CD8-positive, alpha-beta memory T cell (primary cell): ENCODE measurements at regions not wholly inside any gene's neighbourhood (a gene's known extent, or its start where the extent isn't known, plus 50 kb on each side); places are given as distances from the start of the nearest gene placed in this dataset.
"Not testable (repeated sequence)": the region's sequence is repeated elsewhere in the genome, so short reads cannot be mapped to it uniquely, and the experiment has no call there.

Experiments used
- CTCF ChIA-PET: fragments of 350-600 bp; sonication (Branson Sonifier 250); formaldehyde crosslinking; loops from one replicate; lab custom pipeline; 2021; ENCODE audit warnings: antibody characterized with exemption; lab: Charles Lee
- POLR2A ChIA-PET: fragments of 350-600 bp; sonication (Branson Sonifier 250); formaldehyde crosslinking; loops from one replicate; lab custom pipeline; 2021; ENCODE audit warnings: antibody characterized with exemption; lab: Charles Lee
- DNase-seq, 5 donors: peaks; one replicate each; pipeline versions ENCODE4 v3.0.0 to v3.0.0-alpha.2; 2020 to 2022; ENCODE audit warnings: mixed read lengths in 1 of 5
- H3K27ac ChIP-seq: one replicate; pipeline ENCODE4 v1.7.0; 2013; ENCODE audit warnings: low read depth, mild to moderate bottlenecking, low read length, moderate library complexity
- H3K27me3 ChIP-seq: 2 replicates; pipeline ENCODE4 v1.7.0; 2013; ENCODE audit warnings: low read length, mild to moderate bottlenecking; ENCODE audit not compliant: insufficient read depth, poor library complexity, severe bottlenecking
- H3K36me3 ChIP-seq: 2 replicates; pipeline ENCODE4 v1.7.0; 2013; ENCODE audit warnings: mild to moderate bottlenecking, low read length, moderate library complexity; ENCODE audit not compliant: insufficient read depth
- H3K4me1 ChIP-seq: 2 replicates; pipeline ENCODE4 v1.7.0; 2013; ENCODE audit warnings: mild to moderate bottlenecking, low read length, moderate library complexity; ENCODE audit not compliant: insufficient read depth
- H3K4me3 ChIP-seq: 2 replicates; pipeline ENCODE4 v1.7.0; 2013; ENCODE audit warnings: mild to moderate bottlenecking, low read length
- H3K9me3 ChIP-seq: 2 replicates; pipeline ENCODE4 v1.7.0; 2013; ENCODE audit warnings: mild to moderate bottlenecking, low read length
- H3K27ac Mint-ChIP-seq, 8 donors: one replicate each; pipeline ENCODE4 v1.8.0; 2020 to 2021; ENCODE audit warnings: mixed read lengths in 8 of 8, mild to moderate bottlenecking in 6 of 8, inconsistent platforms in 3 of 8, moderate library complexity in 3 of 8
- H3K27me3 Mint-ChIP-seq, 2 donors: one replicate each; pipeline ENCODE4 v1.8.0; 2020 to 2021; ENCODE audit warnings: mixed read lengths in 2 of 2, mild to moderate bottlenecking in 1 of 2, moderate library complexity in 1 of 2
- H3K36me3 Mint-ChIP-seq, 3 donors: one replicate each; pipeline ENCODE4 v1.8.0; 2020 to 2021; ENCODE audit warnings: mixed read lengths in 3 of 3, inconsistent platforms in 1 of 3, mild to moderate bottlenecking in 1 of 3
- H3K4me1 Mint-ChIP-seq, 3 donors: one replicate each; pipeline ENCODE4 v1.8.0; 2020 to 2021; ENCODE audit warnings: mixed read lengths in 3 of 3, inconsistent platforms in 1 of 3, mild to moderate bottlenecking in 1 of 3
- H3K4me3 Mint-ChIP-seq, 7 donors: one replicate each; pipeline ENCODE4 v1.8.0; 2020 to 2021; ENCODE audit warnings: mixed read lengths in 7 of 7, mild to moderate bottlenecking in 6 of 7, moderate library complexity in 4 of 7, inconsistent platforms in 2 of 7
- H3K9me3 Mint-ChIP-seq, 5 donors: one replicate each; pipeline ENCODE4 v1.8.0; 2020 to 2022; ENCODE audit warnings: mixed read lengths in 5 of 5, mild to moderate bottlenecking in 3 of 5, moderate library complexity in 2 of 5, inconsistent platforms in 1 of 5

DNA sequence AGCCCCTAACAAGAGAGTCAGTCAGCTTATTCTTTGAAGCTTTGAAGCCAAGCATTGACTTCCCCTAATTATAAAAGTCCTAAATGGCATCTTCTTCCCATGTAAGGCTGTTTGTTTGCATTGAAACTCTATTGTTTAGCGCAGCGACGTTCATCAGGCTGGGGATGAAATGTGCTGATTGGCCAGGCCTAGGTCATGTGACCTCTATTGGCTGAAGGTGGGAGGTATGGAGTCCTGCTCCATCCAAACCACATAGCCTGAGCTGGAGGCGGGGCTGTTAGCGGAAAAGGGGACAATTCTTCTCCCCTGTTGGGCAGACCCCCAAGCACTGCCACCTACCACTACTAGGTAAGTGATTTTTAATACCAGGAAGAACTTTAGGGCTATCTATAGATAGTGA is 145.3 kb upstream of the PRR23C start:
- H3K4me3 ChIP-seq, result no peak overlapping the region
- H3K4me1 Mint-ChIP-seq, result no peaks in the 10 kb centered on the region

DNA sequence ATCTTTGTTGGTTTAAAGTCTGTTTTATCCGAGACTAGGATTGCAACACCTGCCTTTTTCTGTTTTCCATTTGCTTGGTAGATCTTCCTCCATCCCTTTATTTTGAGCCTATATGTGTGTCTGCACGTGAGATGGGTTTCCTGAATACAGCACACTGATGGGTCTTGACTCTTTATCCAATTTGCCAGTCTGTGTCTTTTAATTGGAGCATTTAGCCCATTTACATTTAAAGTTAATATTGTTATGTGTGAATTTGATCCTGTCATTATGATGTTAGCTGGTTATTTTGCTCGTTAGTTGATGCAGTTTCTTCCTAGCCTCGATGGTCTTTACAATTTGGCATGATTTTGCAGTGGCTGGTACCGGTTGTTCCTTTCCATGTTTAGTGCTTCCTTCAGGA is 149.4 kb upstream of the MRPS22 start:
- H3K4me1 ChIP-seq, H3K4me1 Mint-ChIP-seq, POLR2A ChIA-PET, H3K27ac ChIP-seq, H3K36me3 Mint-ChIP-seq, CTCF ChIA-PET, H3K27me3 ChIP-seq, H3K4me3 Mint-ChIP-seq, H3K4me3 ChIP-seq, H3K9me3 ChIP-seq, H3K27ac Mint-ChIP-seq, DNase-seq, H3K36me3 ChIP-seq, H3K9me3 Mint-ChIP-seq: not testable (repeated sequence)
- H3K27me3 Mint-ChIP-seq, result peaks cover 11 to 14% of the 10 kb centered on the region in 2 donors

More for the DNA sequence above, 145.3 kb upstream of the PRR23C start:
- no peaks in the 10 kb centered on the region for H3K4me1 ChIP-seq
- POLR2A ChIA-PET, result no interaction called here
- H3K4me3 Mint-ChIP-seq, result no peak overlapping the region
- CTCF ChIA-PET, result no interaction called here
- H3K27me3 ChIP-seq, result no peaks in the 10 kb centered on the region
- no peaks in the 10 kb centered on the region for H3K27me3 Mint-ChIP-seq
- peaks cover 0 to 4% (median 0%) of the 10 kb centered on the region in 5 donors for H3K9me3 Mint-ChIP-seq
- H3K36me3 ChIP-seq, result no peaks in the 10 kb centered on the region
- no peaks in the 10 kb centered on the region for H3K9me3 ChIP-seq
- DNase-seq, result no peak
- H3K36me3 Mint-ChIP-seq, result no peaks in the 10 kb centered on the region
- H3K27ac ChIP-seq, result no peak overlapping the region
- H3K27ac Mint-ChIP-seq, result no peak overlapping the region

DNA sequence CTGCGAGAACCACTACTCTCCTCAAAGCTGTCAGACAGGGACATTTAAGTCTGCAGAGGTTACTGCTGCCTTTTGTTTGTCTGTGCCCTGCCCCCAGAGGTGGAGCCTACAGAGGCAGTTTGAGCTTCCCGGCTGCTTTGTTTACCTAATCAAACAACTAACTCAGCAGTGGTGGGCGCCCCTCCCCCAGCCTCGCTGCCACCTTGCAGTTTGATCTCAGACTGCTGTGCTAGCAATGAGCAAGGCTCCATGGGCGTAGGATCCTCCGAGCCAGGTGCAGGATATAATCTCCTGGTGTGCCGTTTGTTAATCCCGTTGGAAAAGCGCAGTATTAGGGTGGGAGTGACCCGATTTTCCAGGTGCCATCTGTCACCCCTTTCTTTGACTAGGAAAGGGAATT is 147.7 kb upstream of the MRPS22 start:
- H3K4me1 Mint-ChIP-seq, H3K9me3 Mint-ChIP-seq, H3K4me3 Mint-ChIP-seq, H3K9me3 ChIP-seq, H3K36me3 Mint-ChIP-seq, H3K27me3 ChIP-seq, H3K36me3 ChIP-seq, CTCF ChIA-PET, H3K4me3 ChIP-seq, DNase-seq, H3K27ac Mint-ChIP-seq, H3K27ac ChIP-seq, POLR2A ChIA-PET, H3K4me1 ChIP-seq: not testable (repeated sequence)
- H3K27me3 Mint-ChIP-seq, result peaks cover 11 to 21% of the 10 kb centered on the region in 2 donors

DNA sequence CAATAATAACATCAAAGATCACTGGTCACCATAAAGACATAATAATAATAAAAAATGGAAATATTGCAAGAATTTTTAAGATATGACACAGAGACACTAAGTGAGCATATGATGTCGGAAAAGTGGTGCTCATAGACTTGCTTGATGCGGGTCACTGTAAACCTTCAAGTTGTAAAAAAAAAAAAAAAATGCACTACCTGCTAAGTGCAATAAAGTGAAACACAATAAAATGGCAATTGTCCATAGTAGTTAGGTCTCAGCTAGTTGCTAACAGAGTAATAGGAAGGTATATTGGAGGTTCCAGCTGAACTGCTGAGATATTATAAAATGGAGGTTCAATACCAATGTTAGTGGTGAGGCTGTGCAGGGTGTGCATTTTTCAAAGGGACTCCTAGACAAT is 146.6 kb upstream of the MRPS22 start:
- peak overlapping the region in 1 of 8 donors; percentile 71 for H3K27ac Mint-ChIP-seq
- Histone ChIP-seq H3K4me1 (no peaks in the 10 kb centered on the region), H3K27me3 (no peaks in the 10 kb centered on the region), H3K4me3 (no peak overlapping the region), H3K36me3 (no peaks in the 10 kb centered on the region), H3K9me3 (no peaks in the 10 kb centered on the region), H3K27ac (no peak overlapping the region)
- no peak for DNase-seq
- no peaks in the 10 kb centered on the region for H3K36me3 Mint-ChIP-seq
- no peaks in the 10 kb centered on the region for H3K4me1 Mint-ChIP-seq
- peaks cover 0 to 9% (median 3%) of the 10 kb centered on the region in 5 donors for H3K9me3 Mint-ChIP-seq
- H3K27me3 Mint-ChIP-seq, result peaks cover 11 to 28% of the 10 kb centered on the region in 2 donors
- ChIA-PET CTCF (no interaction called here), POLR2A (no interaction called here)
- H3K4me3 Mint-ChIP-seq, result no peak overlapping the region

DNA sequence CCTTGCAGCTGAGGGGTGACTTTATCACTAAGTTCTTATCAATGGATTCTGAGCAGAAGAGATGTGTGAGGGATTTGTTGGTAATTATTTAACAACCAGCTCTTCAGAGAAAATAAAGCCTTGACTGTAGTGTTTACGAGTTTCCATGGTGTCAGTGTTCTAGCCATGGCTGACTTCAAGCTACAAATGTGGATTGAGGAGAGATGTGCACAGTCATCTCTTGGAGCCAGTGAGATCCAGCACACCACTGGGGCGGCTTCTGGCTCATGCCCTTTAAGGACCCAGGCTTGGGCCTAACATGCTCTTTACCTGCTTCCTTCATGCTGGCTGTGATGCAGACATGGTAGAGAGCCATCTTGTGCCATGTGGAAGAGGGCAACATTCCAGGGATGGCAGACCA is 145.6 kb upstream of the MRPS22 start:
- H3K4me1 ChIP-seq, result no peaks in the 10 kb centered on the region
- peaks cover 11 to 28% of the 10 kb centered on the region in 2 donors for H3K27me3 Mint-ChIP-seq
- no peak overlapping the region for H3K4me3 Mint-ChIP-seq
- no peak for DNase-seq
- no peaks in the 10 kb centered on the region for H3K27me3 ChIP-seq
- CTCF ChIA-PET, result no interaction called here
- no peaks in the 10 kb centered on the region for H3K36me3 Mint-ChIP-seq
- H3K27ac ChIP-seq, result no peak overlapping the region
- POLR2A ChIA-PET, result no interaction called here
- H3K4me1 Mint-ChIP-seq, result no peaks in the 10 kb centered on the region
- H3K4me3 ChIP-seq, result no peak overlapping the region
- H3K9me3 ChIP-seq, result no peaks in the 10 kb centered on the region
- no peak overlapping the region for H3K27ac Mint-ChIP-seq
- H3K9me3 Mint-ChIP-seq, result peaks cover 0 to 9% (median 3%) of the 10 kb centered on the region in 5 donors
- no peaks in the 10 kb centered on the region for H3K36me3 ChIP-seq

DNA sequence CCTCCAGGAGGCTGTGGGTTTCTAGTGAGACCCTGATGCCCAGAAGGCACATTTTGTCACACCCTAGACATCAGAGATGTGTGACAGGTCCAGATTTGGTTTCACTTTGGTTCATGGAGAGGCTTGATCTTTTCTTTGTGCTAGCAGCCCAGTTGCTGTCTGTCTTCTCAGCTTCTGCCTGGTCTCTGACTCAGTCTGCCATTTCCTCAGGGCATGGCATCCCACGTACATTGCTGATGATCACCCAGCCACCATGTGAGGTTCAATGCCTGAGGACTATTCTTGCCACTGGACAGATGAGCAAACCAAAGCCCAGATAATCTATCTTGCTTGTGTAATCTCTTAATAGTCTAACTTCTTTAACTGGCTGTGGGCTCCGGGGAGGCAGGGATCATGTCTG is 144.9 kb upstream of the MRPS22 start:
- Histone ChIP-seq H3K36me3 (no peaks in the 10 kb centered on the region), H3K27ac (no peak overlapping the region), H3K27me3 (no peaks in the 10 kb centered on the region), H3K4me1 (no peaks in the 10 kb centered on the region), H3K9me3 (no peaks in the 10 kb centered on the region), H3K4me3 (no peak overlapping the region)
- ChIA-PET POLR2A (no interaction called here), CTCF (no interaction called here)
- no peak for DNase-seq
- Mint-ChIP-seq H3K36me3 (no peaks in the 10 kb centered on the region), H3K4me1 (no peaks in the 10 kb centered on the region), H3K4me3 (no peak overlapping the region), H3K9me3 (peaks cover 0 to 9% (median 3%) of the 10 kb centered on the region in 5 donors), H3K27ac (peak overlapping the region in 1 of 8 donors; percentile 24), H3K27me3 (peaks cover 12 to 28% of the 10 kb centered on the region in 2 donors)

DNA sequence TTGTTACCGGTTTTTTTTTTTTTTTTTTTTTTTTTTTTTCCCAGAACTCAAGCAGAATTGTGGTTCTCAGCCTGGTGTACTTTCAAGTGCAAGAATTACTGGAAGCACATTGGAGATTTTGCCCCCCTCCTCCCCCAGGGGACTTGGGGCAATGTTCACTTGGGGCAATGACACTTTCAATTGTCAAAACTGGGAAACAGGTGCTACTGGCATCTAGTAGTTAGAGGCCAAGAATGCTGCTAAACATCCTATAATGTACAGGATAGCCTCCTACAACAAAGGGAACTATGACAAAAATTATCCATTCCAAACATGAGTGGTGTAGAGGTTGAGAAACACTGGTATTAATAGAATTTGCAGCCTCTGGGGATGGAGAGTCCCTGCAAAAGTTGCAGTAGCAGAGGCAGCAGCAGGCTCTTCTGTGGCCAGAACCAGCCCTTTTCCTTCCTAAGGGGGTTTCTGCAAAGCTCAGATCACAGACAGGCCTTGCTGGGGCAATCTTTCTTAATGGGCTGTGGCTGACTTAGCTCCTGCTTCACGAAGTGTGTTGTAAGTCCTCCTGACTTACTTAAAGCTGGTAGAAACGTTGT is 144.3 kb upstream of the MRPS22 start:
- no peak overlapping the region for H3K4me3 Mint-ChIP-seq

DNA sequence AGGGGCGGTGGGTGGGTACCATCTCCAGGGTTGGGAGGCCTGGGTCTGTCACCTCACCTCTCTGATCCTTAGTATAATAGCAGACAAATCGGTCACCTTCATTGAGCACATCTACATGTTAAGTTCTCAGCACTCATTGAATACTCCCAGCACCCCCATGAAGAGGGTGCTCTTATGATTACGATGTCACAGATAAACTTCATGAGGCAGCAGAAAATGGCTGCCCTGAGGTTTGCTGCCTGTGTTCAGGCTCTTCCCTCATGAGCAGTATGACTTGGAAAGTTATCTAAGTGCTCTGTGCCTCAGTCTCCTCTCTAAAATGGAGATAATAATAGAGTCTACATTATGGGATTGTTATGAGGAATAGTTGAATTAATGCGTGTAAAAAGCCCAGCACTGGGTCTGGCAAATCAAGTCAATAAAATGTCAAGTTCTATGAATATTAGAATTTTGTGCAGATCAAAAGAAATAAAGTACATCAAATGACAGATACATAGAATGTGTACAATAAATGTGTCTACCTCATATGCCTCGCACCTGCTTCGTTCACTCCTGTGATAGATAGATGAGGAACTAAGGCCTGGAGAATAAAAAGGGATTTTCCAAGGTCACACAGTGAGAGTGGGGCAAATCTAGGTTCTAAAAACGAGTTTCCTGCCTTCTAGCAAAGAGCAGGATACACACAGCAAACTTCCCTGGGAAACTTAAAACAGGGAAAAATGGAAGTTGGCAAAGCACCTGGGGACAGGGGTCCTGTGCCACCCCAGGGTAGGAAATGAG is 142.2 kb upstream of the MRPS22 start:
- H3K36me3 Mint-ChIP-seq, result no peaks in the 10 kb centered on the region

More for the DNA sequence above, 144.3 kb upstream of the MRPS22 start:
- no peak for DNase-seq
- CTCF ChIA-PET, result no interaction called here
- H3K27me3 ChIP-seq, result no peaks in the 10 kb centered on the region
- no peaks in the 10 kb centered on the region for H3K4me1 ChIP-seq
- Mint-ChIP-seq H3K36me3 (no peaks in the 10 kb centered on the region), H3K27me3 (peaks cover 14 to 31% of the 10 kb centered on the region in 2 donors), H3K27ac (no peak overlapping the region), H3K9me3 (peaks cover 0 to 11% (median 5%) of the 10 kb centered on the region in 5 donors), H3K4me1 (no peaks in the 10 kb centered on the region)
- no peak overlapping the region for H3K4me3 ChIP-seq
- H3K9me3 ChIP-seq, result no peaks in the 10 kb centered on the region
- POLR2A ChIA-PET, result no interaction called here
- no peaks in the 10 kb centered on the region for H3K36me3 ChIP-seq
- no peak overlapping the region for H3K27ac ChIP-seq

More for the DNA sequence above, 142.2 kb upstream of the MRPS22 start:
- no peaks in the 10 kb centered on the region for H3K4me1 ChIP-seq
- ChIA-PET POLR2A (no interaction called here), CTCF (no interaction called here)
- H3K9me3 ChIP-seq, result no peaks in the 10 kb centered on the region
- no peak for DNase-seq
- no peaks in the 10 kb centered on the region for H3K4me1 Mint-ChIP-seq
- H3K4me3 ChIP-seq, result no peak overlapping the region
- H3K27me3 ChIP-seq, result no peaks in the 10 kb centered on the region
- H3K27ac Mint-ChIP-seq, result no peak overlapping the region
- H3K27ac ChIP-seq, result no peak overlapping the region
- no peak overlapping the region for H3K4me3 Mint-ChIP-seq
- no peaks in the 10 kb centered on the region for H3K36me3 ChIP-seq
- peaks cover 13 to 30% of the 10 kb centered on the region in 2 donors for H3K27me3 Mint-ChIP-seq
- H3K9me3 Mint-ChIP-seq, result peaks cover 0 to 6% (median 3%) of the 10 kb centered on the region in 5 donors
